Memory B cell (primary cell): ENCODE measurements at regions not wholly inside any gene's neighbourhood (a gene's known extent, or its start where the extent isn't known, plus 50 kb on each side); places are given as distances from the start of the nearest gene placed in this dataset.

Experiments
- ATAC-seq: fragments of 150-1000 bp; cut with Tn5 transposase; 2 replicates; pipeline ENCODE4 v1.10.0; 2021; ENCODE audit warnings: low read depth, mild to moderate bottlenecking, moderate library complexity
- DNase-seq, 2 donors: peaks; one replicate each; pipeline ENCODE4 v3.0.0; 2022; ENCODE audit warnings: low spot score in 2 of 2
- H3K27ac Mint-ChIP-seq: one replicate; pipeline ENCODE4 v1.8.0; 2022; ENCODE audit warnings: mild to moderate bottlenecking, moderate library complexity, mixed read lengths
- H3K27me3 Mint-ChIP-seq: one replicate; pipeline ENCODE4 v1.8.0; 2022; ENCODE audit warnings: mixed read lengths
- H3K36me3 Mint-ChIP-seq: one replicate; pipeline ENCODE4 v1.8.0; 2022; ENCODE audit warnings: mild to moderate bottlenecking, mixed read lengths
- H3K4me1 Mint-ChIP-seq: one replicate; pipeline ENCODE4 v1.8.0; 2022; ENCODE audit warnings: mixed read lengths
- H3K4me3 Mint-ChIP-seq: one replicate; pipeline ENCODE4 v1.8.0; 2022; ENCODE audit warnings: mild to moderate bottlenecking, moderate library complexity, mixed read lengths
- H3K9me3 Mint-ChIP-seq: one replicate; pipeline ENCODE4 v1.8.0; 2022; ENCODE audit warnings: mixed read lengths

DNA sequence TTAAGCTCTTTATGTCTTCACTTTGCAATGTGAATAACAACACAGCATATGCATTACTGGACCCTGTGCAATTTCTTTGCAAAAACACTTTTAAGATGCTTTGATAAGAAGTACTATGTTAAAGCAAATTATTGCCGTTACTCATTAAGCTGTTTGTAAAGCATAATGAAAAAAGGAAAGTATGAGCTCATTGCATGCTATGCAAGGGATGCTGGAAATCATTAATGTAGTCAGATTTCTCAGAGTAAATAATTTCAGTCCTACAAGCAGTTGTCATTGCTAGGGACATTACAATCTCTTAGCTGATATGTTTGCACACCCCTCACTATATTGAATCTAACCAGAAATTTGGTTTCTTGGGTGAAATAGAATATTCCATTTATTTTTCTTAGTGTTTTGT is 982.5 kb upstream of the ADGRL2 start:
- Mint-ChIP-seq H3K27me3 (no peaks in the 10 kb centered on the region), H3K36me3 (no peaks in the 10 kb centered on the region), H3K27ac (no peak overlapping the region), H3K9me3 (no peaks in the 10 kb centered on the region), H3K4me1 (no peaks in the 10 kb centered on the region), H3K4me3 (no peak overlapping the region)
- DNase-seq (no peak), ATAC-seq (no peak)

DNA sequence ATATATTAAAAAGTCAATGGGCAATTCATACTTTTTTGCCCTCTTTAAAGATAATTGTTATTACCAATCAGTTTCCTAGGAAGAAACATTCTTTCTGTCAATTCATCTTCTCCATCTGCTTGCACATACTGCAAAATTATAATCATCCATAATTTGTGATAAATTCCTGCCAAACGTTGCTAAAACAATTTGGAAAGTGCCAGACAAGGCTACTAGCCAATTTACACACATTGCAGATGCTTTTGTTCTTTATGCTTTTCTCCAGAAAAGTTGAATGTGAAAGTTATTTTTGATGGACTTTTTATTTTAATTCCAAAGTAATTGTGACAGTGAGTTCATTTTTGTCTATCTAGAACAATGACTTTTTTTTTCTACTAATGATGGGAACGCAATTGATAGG is 992.8 kb upstream of the ADGRL2 start:
- H3K27me3 Mint-ChIP-seq = no peaks in the 10 kb centered on the region
- no peak overlapping the region for H3K4me3 Mint-ChIP-seq
- DNase-seq = no peak
- no peaks in the 10 kb centered on the region for H3K4me1 Mint-ChIP-seq
- H3K36me3 Mint-ChIP-seq = no peaks in the 10 kb centered on the region
- H3K9me3 Mint-ChIP-seq = no peaks in the 10 kb centered on the region
- H3K27ac Mint-ChIP-seq = no peak overlapping the region
- no peak for ATAC-seq

DNA sequence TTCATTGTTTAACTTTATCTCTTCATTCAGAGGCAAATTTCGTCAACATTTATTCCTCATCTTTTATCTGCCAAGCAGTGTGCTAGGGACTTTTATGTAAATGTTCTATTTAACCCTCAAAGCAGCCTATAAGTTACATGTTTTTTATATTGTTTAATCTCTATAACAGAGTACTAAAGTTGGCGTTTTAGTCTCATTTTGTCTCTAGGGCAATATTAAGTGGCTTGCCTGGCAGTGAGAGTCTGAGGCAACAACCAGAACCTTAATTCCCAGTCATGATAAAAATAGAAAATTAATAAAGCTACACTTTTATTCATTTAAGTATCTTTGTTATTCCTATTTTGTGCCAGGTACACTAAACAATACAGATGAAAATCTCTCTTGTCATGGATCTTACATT is 994.3 kb upstream of the ADGRL2 start:
- Mint-ChIP-seq H3K4me1 (no peaks in the 10 kb centered on the region), H3K27ac (no peak overlapping the region), H3K27me3 (no peaks in the 10 kb centered on the region), H3K36me3 (no peaks in the 10 kb centered on the region), H3K4me3 (no peak overlapping the region), H3K9me3 (no peaks in the 10 kb centered on the region)
- no peak for DNase-seq
- ATAC-seq = no peak

DNA sequence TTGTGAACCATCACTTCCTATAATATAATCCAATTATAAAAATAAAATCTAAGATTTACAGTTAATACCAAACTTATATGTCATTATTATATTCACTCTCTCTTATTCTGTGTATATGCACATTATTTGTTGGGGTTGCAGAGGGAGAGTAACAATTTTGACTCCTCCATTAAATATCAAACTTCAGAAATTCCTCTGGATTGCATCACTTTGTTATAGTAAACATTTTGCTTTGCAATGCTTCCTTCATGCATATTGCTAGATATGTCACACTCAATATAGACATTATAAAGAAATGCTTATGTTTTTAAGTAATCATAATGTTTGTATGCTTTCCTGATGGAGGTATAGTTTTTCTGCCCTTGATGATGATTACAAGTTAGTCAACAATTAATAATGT is 999.0 kb upstream of the ADGRL2 start:
- Mint-ChIP-seq H3K27me3 (no peaks in the 10 kb centered on the region), H3K4me1 (no peaks in the 10 kb centered on the region), H3K9me3 (no peaks in the 10 kb centered on the region), H3K27ac (no peak overlapping the region), H3K36me3 (no peaks in the 10 kb centered on the region), H3K4me3 (no peak overlapping the region)
- ATAC-seq = no peak
- no peak for DNase-seq

DNA sequence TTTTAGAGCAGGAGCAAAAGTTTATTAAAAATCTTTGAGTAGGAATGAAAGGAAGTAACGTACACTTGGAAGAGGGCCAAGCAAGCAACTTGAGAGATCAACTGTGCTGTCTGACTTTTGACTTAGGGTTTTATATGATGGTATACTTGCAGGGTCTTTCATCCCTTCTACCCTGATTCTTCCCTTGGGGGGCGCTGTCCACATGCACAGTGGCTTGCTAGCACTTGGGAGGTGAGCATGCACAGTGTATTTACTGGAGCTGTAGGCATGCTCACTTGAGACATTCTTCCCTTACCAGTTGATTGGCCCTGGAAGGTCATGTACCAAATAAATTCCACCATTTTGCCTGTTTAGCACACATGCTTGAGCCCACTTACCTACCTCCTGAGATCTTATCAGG is 1001.3 kb upstream of the ADGRL2 start:
- Mint-ChIP-seq H3K4me1 (no peaks in the 10 kb centered on the region), H3K27ac (no peak overlapping the region)

DNA sequence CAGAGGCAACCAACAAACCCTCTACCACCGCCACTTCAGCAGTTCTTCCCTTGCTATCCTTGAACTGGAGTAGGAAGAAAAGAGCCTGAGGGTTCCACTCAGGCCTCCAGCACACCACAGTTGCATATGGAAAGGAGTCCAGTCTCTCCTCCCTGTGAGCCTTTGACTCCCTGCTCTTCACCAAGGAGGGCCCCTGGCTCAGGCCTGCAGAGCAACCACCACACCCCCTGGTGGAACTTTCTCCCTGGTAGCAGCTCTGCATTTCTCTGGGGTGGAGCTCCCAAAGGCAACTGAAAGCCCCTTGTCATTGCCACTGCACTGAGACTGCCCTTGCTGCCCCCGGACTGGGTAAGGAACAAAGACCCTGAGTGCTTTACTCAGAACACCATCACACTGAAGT is 1021.5 kb upstream of the ADGRL2 start:
- ATAC-seq = no peak
- Mint-ChIP-seq H3K36me3 (no peaks in the 10 kb centered on the region), H3K4me3 (no peak overlapping the region), H3K4me1 (no peaks in the 10 kb centered on the region), H3K27me3 (no peaks in the 10 kb centered on the region), H3K27ac (no peak overlapping the region), H3K9me3 (no peaks in the 10 kb centered on the region)
- no peak for DNase-seq

More for the DNA sequence above, 1001.3 kb upstream of the ADGRL2 start:
- DNase-seq (no peak), ATAC-seq (no peak)
- H3K4me3 Mint-ChIP-seq = no peak overlapping the region
- no peaks in the 10 kb centered on the region for H3K36me3 Mint-ChIP-seq
- no peaks in the 10 kb centered on the region for H3K9me3 Mint-ChIP-seq
- H3K27me3 Mint-ChIP-seq = no peaks in the 10 kb centered on the region

DNA sequence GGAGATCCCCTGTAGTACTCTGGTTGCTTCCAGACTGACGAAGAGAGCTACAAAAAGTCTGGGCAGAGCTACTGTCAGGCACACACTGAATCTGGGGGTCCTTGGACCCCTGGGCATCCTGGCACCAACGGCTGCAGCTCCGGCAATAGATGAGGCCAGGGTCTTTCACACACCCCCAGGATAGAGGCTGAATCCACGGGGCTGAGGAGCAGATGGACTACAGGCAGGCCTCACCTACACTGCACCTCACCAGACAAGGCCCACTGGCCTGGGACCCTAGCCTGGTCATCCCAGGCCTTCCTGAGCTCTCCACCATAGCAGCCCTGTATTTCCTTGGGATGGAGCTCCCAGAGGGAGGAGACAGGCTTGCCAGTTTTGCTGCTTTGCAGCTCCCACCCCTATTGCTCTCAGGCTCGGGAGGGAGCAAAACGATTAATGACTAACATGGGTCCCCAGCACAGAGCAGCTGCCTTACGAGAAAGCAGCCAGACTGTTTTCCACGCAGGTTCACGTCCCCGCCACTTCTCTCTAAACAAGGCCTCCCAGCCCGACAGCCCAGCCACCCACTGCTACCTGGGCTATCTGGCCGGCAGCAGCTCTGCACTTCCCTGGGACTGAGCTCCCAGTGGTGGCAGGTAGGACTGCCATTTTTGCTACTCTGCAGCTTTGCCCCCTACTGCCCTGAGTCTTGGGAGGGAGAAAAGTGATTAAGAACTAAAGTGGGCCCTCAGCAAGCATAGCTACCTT is 1022.5 kb upstream of the ADGRL2 start:
- DNase-seq = no peak
- H3K9me3 Mint-ChIP-seq = no peaks in the 10 kb centered on the region
- no peak overlapping the region for H3K4me3 Mint-ChIP-seq
- no peak overlapping the region for H3K27ac Mint-ChIP-seq
- no peaks in the 10 kb centered on the region for H3K27me3 Mint-ChIP-seq
- no peaks in the 10 kb centered on the region for H3K4me1 Mint-ChIP-seq
- no peaks in the 10 kb centered on the region for H3K36me3 Mint-ChIP-seq
- ATAC-seq = no peak

DNA sequence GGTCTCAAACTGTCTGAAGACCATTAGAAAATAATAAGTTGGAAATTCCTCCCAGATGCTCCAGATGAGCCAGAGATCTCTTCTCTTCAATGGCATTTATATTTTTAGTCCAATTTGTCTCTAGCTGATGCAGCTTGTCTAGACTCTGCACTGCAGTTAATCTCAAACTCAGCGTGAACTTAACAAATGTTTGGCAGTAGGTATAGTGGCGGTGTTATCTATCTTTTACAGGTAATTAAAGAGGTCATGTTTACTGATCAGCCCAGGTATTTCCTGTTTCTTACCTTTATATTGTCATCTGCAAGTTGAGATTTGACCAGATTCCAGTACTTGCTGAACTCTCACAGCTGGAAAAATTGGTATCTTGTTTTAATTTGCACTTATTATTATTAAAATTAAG is 1024.5 kb upstream of the ADGRL2 start:
- Mint-ChIP-seq H3K27ac (no peak overlapping the region), H3K4me3 (no peak overlapping the region), H3K9me3 (no peaks in the 10 kb centered on the region), H3K27me3 (peaks cover 2% of the 10 kb centered on the region), H3K4me1 (no peaks in the 10 kb centered on the region), H3K36me3 (no peaks in the 10 kb centered on the region)
- ATAC-seq (no peak), DNase-seq (no peak)

DNA sequence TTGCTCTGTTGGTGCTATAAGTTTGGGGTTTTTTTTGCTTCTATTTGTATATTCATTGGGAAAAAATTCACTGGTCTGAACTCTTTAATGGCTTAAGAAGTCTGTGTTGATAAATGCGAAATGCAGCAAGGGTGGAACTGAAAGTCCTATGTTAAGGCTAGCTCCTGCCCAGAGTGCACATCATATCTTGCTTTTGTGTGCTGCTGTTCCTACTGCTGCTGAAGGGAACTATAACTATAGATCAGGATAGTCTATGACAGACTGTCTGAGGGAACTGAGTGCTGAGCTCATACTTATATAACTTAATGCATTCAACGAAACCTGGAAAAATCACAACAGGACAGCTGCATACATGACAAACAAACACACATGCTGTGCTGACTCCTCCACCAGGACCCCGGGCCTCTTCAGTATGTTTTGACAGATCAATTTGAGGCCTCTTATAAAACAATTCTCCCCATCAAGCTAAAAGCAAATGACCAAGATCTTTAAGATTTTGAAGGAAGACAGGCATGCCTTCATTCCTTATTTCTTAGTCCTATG is 1031.5 kb upstream of the ADGRL2 start:
- no peaks in the 10 kb centered on the region for H3K9me3 Mint-ChIP-seq
- H3K36me3 Mint-ChIP-seq = no peaks in the 10 kb centered on the region
- peaks cover 2% of the 10 kb centered on the region for H3K27me3 Mint-ChIP-seq
- no peak for ATAC-seq
- no peak for DNase-seq
- H3K4me3 Mint-ChIP-seq = no peak overlapping the region
- H3K27ac Mint-ChIP-seq = no peak overlapping the region
- H3K4me1 Mint-ChIP-seq = no peaks in the 10 kb centered on the region

DNA sequence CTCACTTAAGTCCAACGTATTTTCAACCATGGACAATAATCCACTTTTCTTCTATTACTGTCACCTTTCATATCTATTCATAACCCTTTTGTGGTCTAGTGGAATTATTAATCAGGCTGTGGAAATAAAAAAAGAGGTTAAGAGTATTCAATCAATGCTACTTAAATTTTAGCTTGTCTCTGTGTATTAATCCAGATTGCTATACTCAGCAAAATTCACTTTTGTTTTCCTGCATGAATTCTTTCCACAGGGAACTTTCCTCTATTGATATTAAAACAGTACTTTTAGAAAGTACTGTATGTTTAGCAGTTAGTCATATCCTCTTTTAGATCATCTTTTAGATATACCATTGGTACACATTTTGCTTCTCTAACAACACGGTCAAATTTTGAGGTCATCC is 1033.0 kb upstream of the ADGRL2 start:
- peaks cover 2% of the 10 kb centered on the region for H3K27me3 Mint-ChIP-seq
- no peaks in the 10 kb centered on the region for H3K4me1 Mint-ChIP-seq
- ATAC-seq (no peak), DNase-seq (no peak)
- no peak overlapping the region for H3K27ac Mint-ChIP-seq
- H3K36me3 Mint-ChIP-seq = no peaks in the 10 kb centered on the region
- no peak overlapping the region for H3K4me3 Mint-ChIP-seq
- H3K9me3 Mint-ChIP-seq = no peaks in the 10 kb centered on the region

DNA sequence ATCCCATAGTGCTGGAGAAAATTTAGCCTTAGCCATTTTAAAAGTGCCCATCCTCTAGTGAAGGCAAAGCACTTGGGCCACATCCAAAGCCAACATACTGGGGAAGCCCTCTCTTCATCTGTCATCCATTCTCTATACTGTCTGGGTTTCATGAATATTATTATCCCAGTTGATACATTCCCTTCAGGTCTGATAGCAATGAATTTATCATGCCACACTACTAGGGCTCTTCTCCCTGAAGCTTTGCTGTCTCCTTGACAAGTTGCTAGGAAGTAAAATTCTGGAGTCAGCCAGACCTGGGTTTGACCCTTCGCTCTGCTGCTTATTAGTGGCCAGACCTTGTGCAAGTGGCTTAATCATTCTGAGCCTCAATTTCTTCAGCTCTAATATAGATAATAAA is 1041.4 kb upstream of the ADGRL2 start:
- Mint-ChIP-seq H3K4me3 (no peak overlapping the region), H3K4me1 (no peaks in the 10 kb centered on the region), H3K9me3 (peaks cover 1% of the 10 kb centered on the region), H3K27me3 (no peaks in the 10 kb centered on the region), H3K27ac (no peak overlapping the region), H3K36me3 (no peaks in the 10 kb centered on the region)
- DNase-seq (no peak), ATAC-seq (no peak)

DNA sequence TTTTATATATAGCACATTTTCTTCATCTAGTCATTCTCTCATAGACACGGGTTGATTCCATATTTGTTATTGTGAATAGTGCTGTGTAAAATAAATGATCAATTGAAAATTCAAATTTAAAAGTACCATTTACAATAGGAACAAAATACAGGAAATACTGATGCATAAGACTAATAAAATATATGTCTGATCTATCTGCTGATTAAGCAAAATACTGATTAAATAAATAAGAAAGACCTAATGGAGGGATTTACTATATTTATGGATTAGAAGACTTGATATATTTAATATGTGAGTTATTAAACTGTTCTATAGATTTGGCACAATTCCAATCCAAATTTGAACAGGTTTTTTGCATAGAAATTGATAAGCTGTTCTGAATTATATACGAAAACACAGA is 1044.8 kb upstream of the ADGRL2 start:
- no peaks in the 10 kb centered on the region for H3K4me1 Mint-ChIP-seq
- H3K9me3 Mint-ChIP-seq = peaks cover 10% of the 10 kb centered on the region
- DNase-seq (no peak), ATAC-seq (no peak)
- no peaks in the 10 kb centered on the region for H3K36me3 Mint-ChIP-seq
- no peak overlapping the region for H3K4me3 Mint-ChIP-seq
- H3K27me3 Mint-ChIP-seq = no peaks in the 10 kb centered on the region
- H3K27ac Mint-ChIP-seq = no peak overlapping the region

DNA sequence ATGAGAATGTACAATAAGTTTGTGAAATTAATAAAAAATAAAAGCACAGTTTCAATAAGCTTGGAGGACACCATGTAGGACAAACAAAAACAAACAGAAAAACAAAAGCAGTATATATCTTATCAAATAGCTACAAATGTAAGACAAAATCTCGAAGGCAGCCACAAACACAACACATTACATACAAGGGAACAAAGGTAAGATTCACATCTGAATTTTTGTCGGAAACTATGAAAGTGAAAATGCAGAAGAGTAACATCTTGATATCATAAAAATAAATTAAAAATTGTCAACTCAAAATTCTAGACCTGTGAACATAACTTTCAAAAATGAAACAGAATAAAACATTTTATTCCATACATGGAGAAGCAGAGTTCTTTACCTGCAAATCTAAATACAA is 1049.5 kb upstream of the ADGRL2 start:
- ATAC-seq = no peak
- Mint-ChIP-seq H3K4me1 (no peaks in the 10 kb centered on the region), H3K27ac (no peak overlapping the region), H3K27me3 (no peaks in the 10 kb centered on the region), H3K9me3 (peaks cover 11% of the 10 kb centered on the region), H3K4me3 (no peak overlapping the region), H3K36me3 (no peaks in the 10 kb centered on the region)
- DNase-seq = no peak

DNA sequence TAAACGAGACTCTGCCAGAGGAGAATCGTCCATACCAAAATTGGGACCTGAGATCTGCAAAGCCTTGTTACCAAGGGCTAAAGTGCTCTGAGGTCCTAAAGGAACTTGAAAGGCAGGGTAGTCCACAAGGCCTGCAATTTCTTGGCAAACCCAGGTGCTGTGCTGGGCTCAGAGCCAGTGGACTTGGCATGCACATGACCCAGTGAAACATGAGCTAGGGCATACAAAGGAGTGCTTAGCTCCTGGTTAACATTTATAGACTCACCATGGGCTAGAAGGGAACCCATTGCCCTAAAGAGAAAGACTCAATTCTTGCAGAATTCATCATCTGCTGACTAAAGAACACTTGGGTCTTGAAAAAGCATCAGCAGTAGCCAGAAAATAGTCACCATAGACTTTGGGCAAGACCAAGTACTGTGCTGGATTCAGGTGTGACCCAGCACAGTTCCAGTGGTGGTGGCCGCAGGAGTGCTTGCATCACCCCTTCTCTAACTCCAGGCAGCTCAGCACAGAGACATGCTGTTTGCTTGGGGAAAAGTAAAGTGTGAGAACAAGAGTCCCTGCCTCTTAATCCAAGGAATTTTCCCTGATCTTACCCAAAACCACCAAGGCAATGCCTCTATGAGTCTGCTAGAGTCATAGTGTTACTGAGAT is 1069.4 kb upstream of the ADGRL2 start:
- Mint-ChIP-seq H3K4me1 (no peaks in the 10 kb centered on the region), H3K4me3 (no peak overlapping the region), H3K36me3 (peaks cover 3% of the 10 kb centered on the region), H3K9me3 (peaks cover 5% of the 10 kb centered on the region), H3K27ac (no peak overlapping the region), H3K27me3 (no peaks in the 10 kb centered on the region)
- DNase-seq (no peak), ATAC-seq (no peak)

DNA sequence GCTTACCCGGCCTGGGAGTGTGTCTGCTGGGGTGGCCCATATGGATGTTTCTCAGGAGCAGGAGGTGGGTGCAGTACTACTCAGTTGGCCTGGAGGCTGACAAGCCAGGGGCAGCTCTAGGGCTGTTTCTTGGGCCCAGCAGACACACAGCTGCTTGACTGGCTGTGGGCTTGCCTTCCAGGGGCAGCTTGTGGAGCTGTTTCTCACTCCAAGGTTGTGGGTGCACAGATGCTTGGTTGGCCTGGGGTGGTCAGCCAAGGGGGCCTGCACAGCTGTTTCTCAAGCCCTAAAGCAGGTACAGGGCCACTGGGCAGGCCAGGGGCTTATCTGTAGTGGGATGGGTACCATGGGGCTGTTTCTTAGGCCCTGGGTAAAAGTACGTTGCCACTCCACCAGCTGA is 1078.1 kb upstream of the ADGRL2 start:
- H3K4me1 Mint-ChIP-seq = no peaks in the 10 kb centered on the region
- no peaks in the 10 kb centered on the region for H3K36me3 Mint-ChIP-seq
- DNase-seq = no peak
- H3K27me3 Mint-ChIP-seq = no peaks in the 10 kb centered on the region
- H3K27ac Mint-ChIP-seq = no peak overlapping the region
- H3K9me3 Mint-ChIP-seq = peaks cover 2% of the 10 kb centered on the region
- ATAC-seq = no peak
- H3K4me3 Mint-ChIP-seq = no peak overlapping the region
